HFFc6 (cell line): ENCODE measurements at regions not wholly inside any gene's neighbourhood (a gene's known extent, or its start where the extent isn't known, plus 50 kb on each side); places are given as distances from the start of the nearest gene placed in this dataset.
"Not testable (repeated sequence)": the region's sequence is repeated elsewhere in the genome, so short reads cannot be mapped to it uniquely, and the experiment has no call there.

Experiments used
- DNase-seq: peaks from one replicate; pipeline ENCODE4 v3.0.0-alpha.2; 2018
- H3K27ac Mint-ChIP-seq: 2 replicates; pipeline ENCODE4 v1.8.0; 2020; ENCODE audit warnings: mild to moderate bottlenecking, mixed read lengths
- H3K27me3 Mint-ChIP-seq: 2 replicates; pipeline ENCODE4 v1.8.0; 2021; ENCODE audit warnings: mild to moderate bottlenecking, moderate library complexity, mixed read lengths; ENCODE audit not compliant: insufficient read depth
- H3K36me3 Mint-ChIP-seq: 2 replicates; pipeline ENCODE4 v1.8.0; 2021; ENCODE audit warnings: low read depth, mixed read lengths
- H3K4me1 Mint-ChIP-seq: 2 replicates; pipeline ENCODE4 v1.8.0; 2020; ENCODE audit warnings: low read depth, mixed read lengths
- H3K4me3 Mint-ChIP-seq: 2 replicates; pipeline ENCODE4 v1.8.0; 2020; ENCODE audit warnings: mild to moderate bottlenecking, moderate library complexity, mixed read lengths
- H3K9me3 Mint-ChIP-seq: 2 replicates; pipeline ENCODE4 v1.8.0; 2020; ENCODE audit warnings: mild to moderate bottlenecking, mixed read lengths
- TF ChIP-seq, protein P1 (sequence below): fragments of 200-600 bp; sonication (generic); IDR thresholded peaks from 2 replicates; pipeline ENCODE4 v1.5.0; 2021; ENCODE audit warnings: antibody characterized with exemption, mild to moderate bottlenecking

DNA sequence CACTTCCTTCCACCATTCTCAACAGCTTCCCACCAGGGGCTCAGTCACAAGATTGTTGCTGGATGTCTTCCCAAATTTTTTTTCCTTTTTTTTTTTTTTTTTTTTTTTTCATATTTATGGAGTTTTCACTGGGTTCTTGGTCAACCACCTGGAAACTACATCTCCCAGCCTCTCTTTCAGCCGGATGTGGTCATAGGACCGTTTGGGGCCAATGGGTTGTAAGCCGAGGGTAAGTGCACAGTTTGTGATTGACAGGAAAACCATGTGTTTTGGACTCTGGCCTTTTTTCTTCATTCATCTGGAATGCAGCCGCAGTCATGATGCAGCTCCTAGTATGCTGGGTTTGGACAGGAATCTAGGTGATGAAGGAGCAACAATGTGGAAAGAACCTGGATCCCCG, 337.1 kb upstream of the FOXK1 start:
- Mint-ChIP-seq H3K4me1 (no peaks in the 10 kb centered on the region), H3K27ac (no peak overlapping the region), H3K9me3 (peaks cover 76% of the 10 kb centered on the region), H3K36me3 (peaks cover 6% of the 10 kb centered on the region; the same call in 1 of the 2 replicates), H3K4me3 (no peak overlapping the region), H3K27me3 (peaks cover 2% of the 10 kb centered on the region)
- TF ChIP-seq, protein P1, sequence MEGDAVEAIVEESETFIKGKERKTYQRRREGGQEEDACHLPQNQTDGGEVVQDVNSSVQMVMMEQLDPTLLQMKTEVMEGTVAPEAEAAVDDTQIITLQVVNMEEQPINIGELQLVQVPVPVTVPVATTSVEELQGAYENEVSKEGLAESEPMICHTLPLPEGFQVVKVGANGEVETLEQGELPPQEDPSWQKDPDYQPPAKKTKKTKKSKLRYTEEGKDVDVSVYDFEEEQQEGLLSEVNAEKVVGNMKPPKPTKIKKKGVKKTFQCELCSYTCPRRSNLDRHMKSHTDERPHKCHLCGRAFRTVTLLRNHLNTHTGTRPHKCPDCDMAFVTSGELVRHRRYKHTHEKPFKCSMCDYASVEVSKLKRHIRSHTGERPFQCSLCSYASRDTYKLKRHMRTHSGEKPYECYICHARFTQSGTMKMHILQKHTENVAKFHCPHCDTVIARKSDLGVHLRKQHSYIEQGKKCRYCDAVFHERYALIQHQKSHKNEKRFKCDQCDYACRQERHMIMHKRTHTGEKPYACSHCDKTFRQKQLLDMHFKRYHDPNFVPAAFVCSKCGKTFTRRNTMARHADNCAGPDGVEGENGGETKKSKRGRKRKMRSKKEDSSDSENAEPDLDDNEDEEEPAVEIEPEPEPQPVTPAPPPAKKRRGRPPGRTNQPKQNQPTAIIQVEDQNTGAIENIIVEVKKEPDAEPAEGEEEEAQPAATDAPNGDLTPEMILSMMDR = no peak
- DNase-seq = no peak

DNA sequence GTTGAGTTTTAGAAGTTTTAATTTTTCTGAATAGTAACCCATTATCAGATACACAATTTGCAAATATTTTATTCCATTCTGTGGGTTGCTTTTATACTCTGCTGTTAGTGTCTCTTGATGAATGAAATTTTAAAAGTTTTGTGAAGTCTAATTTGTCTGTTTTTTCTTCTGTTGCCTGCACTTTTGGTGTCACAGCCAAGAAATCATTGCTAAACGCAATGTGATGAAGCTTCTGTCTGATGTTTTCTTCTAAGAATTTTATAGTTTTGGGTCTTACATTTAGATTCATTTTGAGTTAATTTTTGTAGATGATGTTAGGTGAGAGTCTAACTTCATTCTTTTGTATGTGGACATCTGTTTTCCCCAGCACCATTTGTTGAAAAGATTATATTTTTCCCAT, 330.0 kb upstream of the FOXK1 start:
- no peak overlapping the region for H3K27ac Mint-ChIP-seq
- no peaks in the 10 kb centered on the region for H3K36me3 Mint-ChIP-seq
- H3K9me3 Mint-ChIP-seq = peaks cover 80% of the 10 kb centered on the region
- H3K27me3 Mint-ChIP-seq = no peaks in the 10 kb centered on the region; the same call in 1 of the 2 replicates
- H3K4me1 Mint-ChIP-seq = no peaks in the 10 kb centered on the region
- TF ChIP-seq, protein P1 = no peak
- no peak overlapping the region for H3K4me3 Mint-ChIP-seq
- DNase-seq = no peak

DNA sequence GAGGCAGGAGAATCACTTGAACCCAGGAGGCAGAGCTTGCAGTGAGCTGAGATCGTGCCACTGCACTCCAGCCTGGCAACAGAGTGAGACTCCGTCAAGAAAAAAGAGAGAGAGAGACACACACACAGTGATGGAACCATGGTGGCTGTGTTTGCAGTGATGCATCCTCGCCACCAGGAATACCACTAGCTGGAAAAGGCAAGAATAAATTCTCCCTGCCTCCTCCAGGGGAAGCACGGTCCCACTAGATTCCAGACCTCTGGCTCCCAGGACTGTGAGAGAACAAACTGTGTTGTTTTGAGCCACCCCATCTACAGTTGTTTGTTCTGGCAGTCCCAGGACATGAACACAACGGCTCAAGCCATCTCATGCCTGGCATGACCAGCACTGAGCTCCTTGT, 320.3 kb upstream of the FOXK1 start:
- TF ChIP-seq, protein P1 = no peak
- Mint-ChIP-seq H3K4me3 (no peak overlapping the region), H3K36me3 (no peaks in the 10 kb centered on the region; the same call in 1 of the 2 replicates), H3K4me1 (no peaks in the 10 kb centered on the region), H3K27ac (no peak overlapping the region), H3K27me3 (no peaks in the 10 kb centered on the region; the same call in 1 of the 2 replicates), H3K9me3 (peaks cover 72% of the 10 kb centered on the region)
- DNase-seq = no peak

DNA sequence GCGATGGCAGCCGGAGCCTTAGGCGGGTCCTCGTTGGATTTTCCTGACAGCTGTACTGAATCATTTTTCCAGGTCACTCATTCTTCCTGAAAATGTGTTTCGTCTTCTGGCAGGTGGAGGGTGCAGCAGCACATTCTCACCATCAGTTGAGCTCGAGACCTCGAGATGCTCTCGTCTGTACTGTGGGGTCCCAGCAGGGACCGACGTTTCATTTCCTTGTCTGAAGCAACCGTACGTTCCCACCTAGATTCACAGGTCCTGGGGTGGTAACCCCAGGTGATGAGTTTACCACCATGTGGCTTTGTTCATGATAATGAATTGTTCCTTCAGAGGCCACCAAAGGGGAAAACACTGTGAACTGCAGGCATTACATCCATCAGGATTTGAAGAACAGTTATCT, 298.5 kb upstream of the FOXK1 start:
- H3K9me3 Mint-ChIP-seq = peaks cover 70% of the 10 kb centered on the region
- no peak overlapping the region for H3K4me3 Mint-ChIP-seq
- H3K4me1 Mint-ChIP-seq = no peaks in the 10 kb centered on the region

DNA sequence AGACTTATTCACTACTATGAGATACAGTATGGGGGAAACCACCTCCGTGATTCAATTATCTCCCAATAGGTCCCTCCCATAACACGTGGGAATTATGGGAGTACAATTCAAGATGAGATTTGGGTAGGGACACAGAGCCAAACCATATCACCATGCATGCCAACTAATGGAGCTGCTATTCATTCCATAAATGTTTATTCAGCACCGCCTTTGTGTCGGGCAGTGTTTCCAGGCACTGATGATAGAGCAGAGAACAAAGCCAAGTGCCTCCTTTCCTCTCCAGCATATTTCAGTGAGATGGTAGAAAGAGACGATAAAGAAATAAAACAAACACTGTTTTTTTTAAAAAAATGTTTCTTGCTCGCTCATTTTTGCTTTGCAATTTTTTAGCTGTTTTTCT, 295.9 kb upstream of the FOXK1 start:
- TF ChIP-seq, protein P1 = no peak
- Mint-ChIP-seq H3K36me3 (peaks cover 6% of the 10 kb centered on the region), H3K4me3 (no peak overlapping the region), H3K4me1 (no peaks in the 10 kb centered on the region), H3K27me3 (no peaks in the 10 kb centered on the region; the same call in none of the 2 replicates), H3K9me3 (peaks cover 72% of the 10 kb centered on the region), H3K27ac (no peak overlapping the region)
- no peak for DNase-seq

More for the DNA sequence above, 298.5 kb upstream of the FOXK1 start:
- no peaks in the 10 kb centered on the region for H3K36me3 Mint-ChIP-seq
- TF ChIP-seq, protein P1 = no peak
- H3K27me3 Mint-ChIP-seq = no peaks in the 10 kb centered on the region; the same call in 1 of the 2 replicates
- no peak overlapping the region for H3K27ac Mint-ChIP-seq
- no peak for DNase-seq

DNA sequence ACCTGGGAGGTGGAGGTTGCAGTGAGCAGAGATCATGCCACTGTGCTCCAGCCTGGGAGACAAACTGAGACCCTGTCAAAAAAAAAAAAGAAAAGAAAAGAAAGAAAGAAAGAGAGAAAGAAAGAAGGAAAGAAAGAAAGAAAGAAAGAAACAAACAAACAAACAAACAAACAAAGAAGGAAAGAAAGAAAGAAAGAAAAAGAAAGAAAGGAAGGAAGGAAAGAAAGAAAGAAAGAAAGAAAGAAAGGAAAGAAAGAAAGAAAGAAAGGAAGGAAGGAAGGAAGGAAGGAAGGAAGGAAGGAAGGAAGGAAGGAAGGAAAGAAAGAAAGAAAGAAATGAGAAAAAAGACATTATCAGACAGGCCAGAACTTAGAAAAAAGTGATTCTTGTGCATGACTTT, 291.0 kb upstream of the FOXK1 start:
- H3K4me3 Mint-ChIP-seq, DNase-seq, H3K4me1 Mint-ChIP-seq, H3K27me3 Mint-ChIP-seq, H3K27ac Mint-ChIP-seq: not testable (repeated sequence)
- Mint-ChIP-seq H3K36me3 (peaks cover 13% of the 10 kb centered on the region), H3K9me3 (peaks cover 73% of the 10 kb centered on the region)
